ENCODE measurements at regions not wholly inside any gene's neighbourhood (a gene's known extent, or its start where the extent isn't known, plus 50 kb on each side); places are given as distances from the start of the nearest gene placed in this dataset.

DNA sequence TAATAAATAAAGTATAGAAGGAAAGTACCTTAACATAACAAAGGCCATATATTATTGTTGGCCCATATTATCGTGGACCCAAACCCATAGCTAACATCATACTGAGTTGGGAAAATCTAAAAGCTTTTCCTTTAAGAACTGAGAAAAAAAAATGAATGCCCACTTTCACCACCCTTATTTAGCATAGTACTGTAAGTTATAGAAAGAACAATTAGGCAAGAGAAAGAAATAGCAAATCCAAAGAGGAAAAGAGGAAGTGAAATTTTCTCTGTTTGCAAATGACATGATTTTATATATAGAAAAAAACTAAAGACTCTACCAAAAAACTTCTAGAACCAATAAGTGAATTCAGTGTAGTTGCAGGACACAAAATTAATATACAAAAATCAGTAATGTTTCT lies 1854.6 kb downstream of the PCDH7 start:
- no peaks in the 10 kb centered on the region for H3K36me3 Mint-ChIP-seq (ENCODE audit: insufficient read depth in 1 of 3, low read depth in 3 of 3)
- H3K4me3 Mint-ChIP-seq = no peak overlapping the region
- no peaks in the 10 kb centered on the region for H3K27me3 ChIP-seq (ENCODE audit: insufficient read depth, low read length)
- H3K18ac ChIP-seq (ENCODE audit: insufficient read length, low read depth, low read length) = no peak overlapping the region
- no peaks in the 10 kb centered on the region for H3K79me1 ChIP-seq (ENCODE audit: insufficient read depth, low read depth, low read length, poor library complexity, severe bottlenecking)
- no peak overlapping the region for H2BK12ac ChIP-seq (ENCODE audit: insufficient read length, low read depth, low read length)
- no peak overlapping the region for H2BK120ac ChIP-seq (ENCODE audit: low read depth, low read length, poor library complexity, severe bottlenecking)
- H4K91ac ChIP-seq (ENCODE audit: insufficient read length, low read depth, low read length) = no peak overlapping the region
- no peak overlapping the region for H2AFZ ChIP-seq (ENCODE audit: low read length)
- no peak overlapping the region for H3K14ac ChIP-seq (ENCODE audit: insufficient read depth, low read length)
- DNase-seq = no peak
- H3K4me1 Mint-ChIP-seq = no peaks in the 10 kb centered on the region
- H3K9ac ChIP-seq (ENCODE audit: extremely low read depth, insufficient read length, low read length) = no peak overlapping the region
- H3K56ac ChIP-seq (ENCODE audit: insufficient read length, low read depth, low read length) = no peak overlapping the region
- H3K23me2 ChIP-seq (ENCODE audit: insufficient read length, low read depth, low read length, poor library complexity, severe bottlenecking) = no peaks in the 10 kb centered on the region
- no peak overlapping the region for H4K8ac ChIP-seq (replicated peaks; ENCODE audit: insufficient read length, low read depth, low read length)
- H3K4ac ChIP-seq (ENCODE audit: low read depth, low read length) = no peak overlapping the region
- H2BK20ac ChIP-seq (ENCODE audit: low read depth, low read length, poor library complexity, severe bottlenecking) = no peak overlapping the region
- WGBS (ENCODE audit: extremely low coverage, insufficient read length, low lambda C conversion rate) = no CpG with 5 or more reads among the region's 1 CpG
- no peaks in the 10 kb centered on the region for H3K9me3 Mint-ChIP-seq
- no peak overlapping the region for H3K27ac ChIP-seq (ENCODE audit: insufficient read length, low read depth, low read length)
- H2AK5ac ChIP-seq (ENCODE audit: insufficient read length, low read length) = no peak overlapping the region
- H3K27me3 Mint-ChIP-seq (ENCODE audit: low read depth) = no peaks in the 10 kb centered on the region
- TF ChIP-seq, protein P1, sequence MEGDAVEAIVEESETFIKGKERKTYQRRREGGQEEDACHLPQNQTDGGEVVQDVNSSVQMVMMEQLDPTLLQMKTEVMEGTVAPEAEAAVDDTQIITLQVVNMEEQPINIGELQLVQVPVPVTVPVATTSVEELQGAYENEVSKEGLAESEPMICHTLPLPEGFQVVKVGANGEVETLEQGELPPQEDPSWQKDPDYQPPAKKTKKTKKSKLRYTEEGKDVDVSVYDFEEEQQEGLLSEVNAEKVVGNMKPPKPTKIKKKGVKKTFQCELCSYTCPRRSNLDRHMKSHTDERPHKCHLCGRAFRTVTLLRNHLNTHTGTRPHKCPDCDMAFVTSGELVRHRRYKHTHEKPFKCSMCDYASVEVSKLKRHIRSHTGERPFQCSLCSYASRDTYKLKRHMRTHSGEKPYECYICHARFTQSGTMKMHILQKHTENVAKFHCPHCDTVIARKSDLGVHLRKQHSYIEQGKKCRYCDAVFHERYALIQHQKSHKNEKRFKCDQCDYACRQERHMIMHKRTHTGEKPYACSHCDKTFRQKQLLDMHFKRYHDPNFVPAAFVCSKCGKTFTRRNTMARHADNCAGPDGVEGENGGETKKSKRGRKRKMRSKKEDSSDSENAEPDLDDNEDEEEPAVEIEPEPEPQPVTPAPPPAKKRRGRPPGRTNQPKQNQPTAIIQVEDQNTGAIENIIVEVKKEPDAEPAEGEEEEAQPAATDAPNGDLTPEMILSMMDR (conservative IDR thresholded peaks at IDR 0.05) = no peak
- no peaks in the 10 kb centered on the region for H3K79me2 ChIP-seq (ENCODE audit: insufficient read depth, low read length)
- H2BK5ac ChIP-seq (ENCODE audit: insufficient read length, low read length) = no peak overlapping the region
- H3K27ac Mint-ChIP-seq = no peak overlapping the region
- H4K20me1 ChIP-seq (ENCODE audit: control insufficient read depth, insufficient read depth, insufficient read length) = no peaks in the 10 kb centered on the region
- no peak overlapping the region for H3K23ac ChIP-seq (ENCODE audit: insufficient read length, low read depth, low read length)
- no peak overlapping the region for H2BK15ac ChIP-seq (ENCODE audit: low read depth, low read length)
- no peaks in the 10 kb centered on the region for H3K4me1 ChIP-seq (ENCODE audit: insufficient read depth, low read length)
- no peak overlapping the region for H3T11ph ChIP-seq (ENCODE audit: low read length)
- no peak overlapping the region for H3K4me2 ChIP-seq (ENCODE audit: insufficient read depth, insufficient read length, low read length)
- no peak overlapping the region for H4K5ac ChIP-seq (ENCODE audit: insufficient read length, low read depth, low read length)
- no peaks in the 10 kb centered on the region for H3K9me3 ChIP-seq (ENCODE audit: control insufficient read depth, low read depth, low read length)

All from H9 (cell line).